HEK293 (cell line): ENCODE measurements at regions not wholly inside any gene's neighbourhood (a gene's known extent, or its start where the extent isn't known, plus 50 kb on each side); places are given as distances from the start of the nearest gene placed in this dataset.

Experiments used
- CTCF ChIA-PET: fragments of 350-600 bp; formaldehyde crosslinking; extraction: SDS; loops from one replicate; lab custom pipeline; 2021; ENCODE audit warnings: antibody characterized with exemption; lab: Yijun Ruan, JAX
- POLR2A ChIA-PET: fragments of 300-600 bp; formaldehyde crosslinking; extraction: SDS; loops from one replicate; lab custom pipeline; 2020; ENCODE audit warnings: antibody characterized with exemption, inconsistent platforms; lab: Yijun Ruan, JAX
- H3K27ac ChIP-seq: fragments of 200-500 bp; sonication (Bioruptor generic); 2 replicates; pipeline ENCODE4 v1.5.1; 2014; ENCODE audit warnings: low read depth, low read length, control low read depth, inconsistent platforms; ENCODE audit errors: extremely low read depth
- H3K36me3 ChIP-seq, 2 experiments: fragments of 200-500 bp in 1 of 2; sonication (Bioruptor generic) in 1 of 2; 1 replicate in 1 of 2; 2 replicates in 1 of 2; pipeline ENCODE4 v1.5.1; 2014 to 2017; ENCODE audit warnings: inconsistent platforms in 2 of 2, low read length in 2 of 2; ENCODE audit not compliant: control insufficient read depth in 2 of 2, insufficient read depth in 1 of 2
- H3K4me1 ChIP-seq: fragments of 200-500 bp; sonication (Bioruptor generic); 2 replicates; pipeline ENCODE4 v1.5.1; 2014; ENCODE audit warnings: mild to moderate bottlenecking, low read length, inconsistent platforms; ENCODE audit not compliant: control insufficient read depth, insufficient read depth
- H3K4me3 ChIP-seq: 2 replicates; pipeline ENCODE4 v1.5.1; 2011; ENCODE audit warnings: low read depth, mild to moderate bottlenecking, control low read depth, low read length, moderate library complexity
- H3K9me3 ChIP-seq: fragments of 200-500 bp; sonication (Bioruptor generic); 2 replicates; pipeline ENCODE4 v1.5.1; 2014; ENCODE audit warnings: low read depth, low read length, inconsistent platforms; ENCODE audit not compliant: control insufficient read depth, insufficient read depth
- GFI1B ChIP-seq: fragments of 450-650 bp; formaldehyde crosslinking; IDR thresholded peaks from 2 replicates; pipeline ENCODE4 v1.5.1; 2016; ENCODE audit warnings: missing biosample characterization, missing genetic modification characterization
- GLIS2 ChIP-seq: fragments of 450-650 bp; formaldehyde crosslinking; IDR thresholded peaks from 2 replicates; pipeline ENCODE4 v1.5.1; 2016; ENCODE audit warnings: missing biosample characterization, missing genetic modification characterization
- INSM2 ChIP-seq: fragments of 450-650 bp; formaldehyde crosslinking; IDR thresholded peaks from 2 replicates; pipeline ENCODE4 v1.5.1; 2016; ENCODE audit warnings: missing biosample characterization, missing genetic modification characterization
- KLF8 ChIP-seq: fragments of 450-650 bp; formaldehyde crosslinking; IDR thresholded peaks from 2 replicates; pipeline ENCODE4 v1.5.1; 2016; ENCODE audit warnings: missing biosample characterization, missing genetic modification characterization
- MYNN ChIP-seq: fragments of 450-650 bp; formaldehyde crosslinking; IDR thresholded peaks from 2 replicates; pipeline ENCODE4 v1.5.1; 2016; ENCODE audit warnings: missing biosample characterization, missing genetic modification characterization, borderline replicate concordance
- OSR2 ChIP-seq: fragments of 450-650 bp; formaldehyde crosslinking; IDR thresholded peaks from 2 replicates; pipeline ENCODE4 v1.5.1; 2016; ENCODE audit warnings: missing biosample characterization, missing genetic modification characterization
- OVOL3 ChIP-seq: fragments of 450-650 bp; formaldehyde crosslinking; IDR thresholded peaks from 2 replicates; pipeline ENCODE4 v1.5.1; 2016; ENCODE audit warnings: missing biosample characterization, missing genetic modification characterization
- RBAK ChIP-seq: fragments of 450-650 bp; formaldehyde crosslinking; IDR thresholded peaks from 2 replicates; pipeline ENCODE4 v1.5.1; 2016; ENCODE audit warnings: missing biosample characterization, missing genetic modification characterization
- TRIM28 ChIP-seq: IDR thresholded peaks from 2 replicates; pipeline ENCODE4 v1.6.1; 2011; ENCODE audit warnings: low read length, control low read depth, borderline replicate concordance
- ZBTB26 ChIP-seq: fragments of 450-650 bp; formaldehyde crosslinking; optimal IDR thresholded peaks from 2 replicates; pipeline ENCODE3; 2016; ENCODE audit warnings: missing biosample characterization, mild to moderate bottlenecking, missing genetic modification characterization
- ZBTB49 ChIP-seq: fragments of 450-650 bp; formaldehyde crosslinking; IDR thresholded peaks from 2 replicates; pipeline ENCODE4 v1.5.1; 2016; ENCODE audit warnings: missing biosample characterization, missing genetic modification characterization, low read depth
- ZFP41 ChIP-seq: fragments of 450-650 bp; formaldehyde crosslinking; IDR thresholded peaks from 2 replicates; pipeline ENCODE4 v1.5.1; 2016; ENCODE audit warnings: missing biosample characterization, missing genetic modification characterization, borderline replicate concordance
- ZNF202 ChIP-seq: fragments of 450-650 bp; formaldehyde crosslinking; IDR thresholded peaks from 2 replicates; pipeline ENCODE4 v1.5.1; 2016; ENCODE audit warnings: missing biosample characterization, missing genetic modification characterization, borderline replicate concordance
- ZNF214 ChIP-seq: fragments of 450-650 bp; formaldehyde crosslinking; IDR thresholded peaks from 2 replicates; pipeline ENCODE4 v1.5.1; 2017; ENCODE audit warnings: missing biosample characterization, mild to moderate bottlenecking, missing genetic modification characterization, borderline replicate concordance
- ZNF394 ChIP-seq: fragments of 450-650 bp; formaldehyde crosslinking; IDR thresholded peaks from 2 replicates; pipeline ENCODE4 v1.5.1; 2016; ENCODE audit warnings: missing biosample characterization, missing genetic modification characterization, mild to moderate bottlenecking, moderate library complexity, borderline replicate concordance
- ZNF488 ChIP-seq: fragments of 450-650 bp; formaldehyde crosslinking; IDR thresholded peaks from 2 replicates; pipeline ENCODE4 v1.5.1; 2016; ENCODE audit warnings: missing biosample characterization, missing genetic modification characterization
- ZNF548 ChIP-seq: fragments of 450-650 bp; formaldehyde crosslinking; IDR thresholded peaks from 2 replicates; pipeline ENCODE4 v1.5.1; 2016; ENCODE audit warnings: missing biosample characterization, missing genetic modification characterization
- ZNF585B ChIP-seq: fragments of 450-650 bp; formaldehyde crosslinking; IDR thresholded peaks from 2 replicates; pipeline ENCODE4 v1.5.1; 2016; ENCODE audit warnings: missing biosample characterization, missing genetic modification characterization
- ZNF596 ChIP-seq: fragments of 450-650 bp; IDR thresholded peaks from 2 replicates; pipeline ENCODE4 v1.5.0; 2018; ENCODE audit warnings: missing biosample characterization, mild to moderate bottlenecking, missing genetic modification characterization, moderate library complexity
- ZNF654 ChIP-seq: fragments of 450-650 bp; formaldehyde crosslinking; IDR thresholded peaks from 2 replicates; pipeline ENCODE4 v1.5.1; 2016; ENCODE audit warnings: low read depth, missing biosample characterization, missing genetic modification characterization
- ZNF658 ChIP-seq: fragments of 450-650 bp; formaldehyde crosslinking; IDR thresholded peaks from 2 replicates; pipeline ENCODE4; 2016; ENCODE audit warnings: missing biosample characterization, missing genetic modification characterization
- ZNF664 ChIP-seq: fragments of 450-650 bp; formaldehyde crosslinking; IDR thresholded peaks from 2 replicates; pipeline ENCODE4 v1.5.1; 2016; ENCODE audit warnings: missing biosample characterization, missing genetic modification characterization
- ZNF670 ChIP-seq: fragments of 450-650 bp; formaldehyde crosslinking; IDR thresholded peaks from 2 replicates; pipeline ENCODE4 v1.5.1; 2016; ENCODE audit warnings: missing biosample characterization, missing genetic modification characterization, low read depth
- ZSCAN30 ChIP-seq: fragments of 450-650 bp; IDR thresholded peaks from 2 replicates; pipeline ENCODE4 v1.5.1; 2018; ENCODE audit warnings: missing biosample characterization, mild to moderate bottlenecking, missing genetic modification characterization, moderate library complexity

GRCh38 chr2:10513201-10513600 is 65.1 kb upstream of the ODC1 start:
- Histone ChIP-seq H3K27ac (no peak overlapping the region), H3K9me3 (no peaks in the 10 kb centered on the region; the same call in 1 of the 2 replicates), H3K4me1 (no peaks in the 10 kb centered on the region)
- CTCF ChIA-PET, result no interaction called here
- TF ChIP-seq ZNF664 (tag by site-specific recombination), result no peak
- TF ChIP-seq OVOL3, result no peak
- TF ChIP-seq ZNF585B (tag by site-specific recombination), result no peak
- TF ChIP-seq KLF8 (tag by site-specific recombination), result no peak
- no peak for TF ChIP-seq ZFP41
- no peak for TF ChIP-seq RBAK
- TF ChIP-seq, all 188 proteins: peak for 0
- POLR2A ChIA-PET, result no interaction called here
- H3K4me3 ChIP-seq, result no peak overlapping the region
- no peaks in the 10 kb centered on the region for H3K36me3 ChIP-seq

GRCh38 chr2:10508038-10508437 is 59.9 kb upstream of the ODC1 start:
- TF ChIP-seq ZNF394 (tag by site-specific recombination), result no peak
- TF ChIP-seq OSR2 (tag by site-specific recombination), result no peak
- no peak for TF ChIP-seq GLIS2
- no peak for TF ChIP-seq ZBTB26
- TF ChIP-seq ZSCAN30, result no peak
- TF ChIP-seq ZNF488 (tag by site-specific recombination), result no peak
- no peak for TF ChIP-seq MYNN (tag by site-specific recombination)
- TF ChIP-seq ZNF670 (tag by site-specific recombination), result no peak
- TF ChIP-seq ZNF654, result no peak
- no peak for TF ChIP-seq ZBTB49 (tag by site-specific recombination)
- TF ChIP-seq ZNF214 (tag by site-specific recombination), result no peak
- TF ChIP-seq, all 188 proteins: peak for 0
- Histone ChIP-seq H3K36me3 (no peaks in the 10 kb centered on the region), H3K4me3 (no peak overlapping the region), H3K4me1 (no peaks in the 10 kb centered on the region), H3K27ac (no peak overlapping the region), H3K9me3 (no peaks in the 10 kb centered on the region)
- ChIA-PET CTCF (interaction anchor here (0.7 to 0.9 kb wide), 2 partner anchors 206 to 410 kb away, joined by 3 to 6 read pairs; no protein-coding TSS in a partner anchor), POLR2A (no interaction called here)

GRCh38 chr2:10507106-10507505 is 59.0 kb upstream of the ODC1 start:
- CTCF ChIA-PET, result interaction anchor here (0.7 to 0.9 kb wide), 2 partner anchors 205 to 433 kb away, joined by 3 read pairs; no protein-coding TSS in a partner anchor
- no peak overlapping the region for H3K27ac ChIP-seq
- TF ChIP-seq GFI1B (tag by site-specific recombination) (no peak), ZNF202 (tag by site-specific recombination) (no peak), ZNF658 (tag by site-specific recombination) (no peak), ZNF596 (tag by site-specific recombination) (no peak), INSM2 (no peak), TRIM28 (no peak), ZNF548 (tag by site-specific recombination) (no peak)
- TF ChIP-seq, all 188 proteins: peak for 0
- no peaks in the 10 kb centered on the region for H3K36me3 ChIP-seq
- no peaks in the 10 kb centered on the region for H3K9me3 ChIP-seq
- H3K4me1 ChIP-seq, result no peaks in the 10 kb centered on the region
- POLR2A ChIA-PET, result interaction anchor here (1.8 kb wide), 1 partner anchor 59 kb away, joined by 5 read pairs; the partner anchor contains the start of gene ODC1
- H3K4me3 ChIP-seq, result no peak overlapping the region
